Transverse colon (tissue), 4 donors: ENCODE measurements at regions not wholly inside any gene's neighbourhood (a gene's known extent, or its start where the extent isn't known, plus 50 kb on each side); places are given as distances from the start of the nearest gene placed in this dataset.

Experiments used
- CTCF ChIP-seq, 5 experiments: fragments of 200-600 bp in 3 of 5; fragments of 450-650 bp in 2 of 5; sonication (generic) in 3 of 5; IDR thresholded peaks; 1 replicate in 2 of 5; 2 replicates in 3 of 5; pipeline ENCODE4 v1.5.1; 2016 to 2017; ENCODE audit warnings: antibody characterized with exemption in 5 of 5, inconsistent platforms in 3 of 5, mild to moderate bottlenecking in 2 of 5, moderate library complexity in 1 of 5
- POLR2AphosphoS5 ChIP-seq, 3 donors: sonication (generic); formaldehyde crosslinking; IDR thresholded peaks; one replicate each; pipeline ENCODE4 v1.6.1; 2016; ENCODE audit warnings: antibody characterized with exemption in 3 of 3

GRCh38 chr10:59585046-59585700, 124.5 kb downstream of the SLC16A9 start:
- TF ChIP-seq CTCF (IDR thresholded peaks at IDR 0.05) (no peak), POLR2AphosphoS5 (IDR thresholded peaks at IDR 0.05) (no peak)
